ENCODE measurements at regions not wholly inside any gene's neighbourhood (a gene's known extent, or its start where the extent isn't known, plus 50 kb on each side); places are given as distances from the start of the nearest gene placed in this dataset.

DNA sequence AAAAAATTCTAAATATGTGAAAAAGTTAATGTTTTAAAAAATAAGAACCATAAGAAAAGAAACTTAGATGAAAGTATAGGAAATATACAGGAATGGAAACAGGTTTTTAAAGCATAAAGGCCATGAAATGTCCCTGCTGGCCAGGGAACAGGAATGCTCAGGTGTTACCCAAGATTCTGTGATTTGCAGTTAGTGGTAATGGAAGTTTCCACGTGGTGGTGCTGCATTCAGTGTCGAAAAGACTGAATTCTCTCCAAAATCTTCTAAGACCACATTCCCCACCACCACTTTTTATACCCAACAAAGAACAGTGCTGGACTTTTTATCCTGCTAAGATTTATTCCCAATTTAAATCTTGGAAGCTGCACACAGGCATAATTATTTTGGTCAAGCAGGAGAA, 126.2 kb downstream of the PRRX1 start:
- TF ChIP-seq, protein P1, sequence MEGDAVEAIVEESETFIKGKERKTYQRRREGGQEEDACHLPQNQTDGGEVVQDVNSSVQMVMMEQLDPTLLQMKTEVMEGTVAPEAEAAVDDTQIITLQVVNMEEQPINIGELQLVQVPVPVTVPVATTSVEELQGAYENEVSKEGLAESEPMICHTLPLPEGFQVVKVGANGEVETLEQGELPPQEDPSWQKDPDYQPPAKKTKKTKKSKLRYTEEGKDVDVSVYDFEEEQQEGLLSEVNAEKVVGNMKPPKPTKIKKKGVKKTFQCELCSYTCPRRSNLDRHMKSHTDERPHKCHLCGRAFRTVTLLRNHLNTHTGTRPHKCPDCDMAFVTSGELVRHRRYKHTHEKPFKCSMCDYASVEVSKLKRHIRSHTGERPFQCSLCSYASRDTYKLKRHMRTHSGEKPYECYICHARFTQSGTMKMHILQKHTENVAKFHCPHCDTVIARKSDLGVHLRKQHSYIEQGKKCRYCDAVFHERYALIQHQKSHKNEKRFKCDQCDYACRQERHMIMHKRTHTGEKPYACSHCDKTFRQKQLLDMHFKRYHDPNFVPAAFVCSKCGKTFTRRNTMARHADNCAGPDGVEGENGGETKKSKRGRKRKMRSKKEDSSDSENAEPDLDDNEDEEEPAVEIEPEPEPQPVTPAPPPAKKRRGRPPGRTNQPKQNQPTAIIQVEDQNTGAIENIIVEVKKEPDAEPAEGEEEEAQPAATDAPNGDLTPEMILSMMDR (IDR thresholded peaks at IDR 0.05): peak in 4 of 6 experiments; percentile 27 to 63 (median 42)
- TF ChIP-seq POLR2A (IDR thresholded peaks at IDR 0.05): no peak
